Fibroblast of the aortic adventitia (primary cell): ENCODE measurements at regions not wholly inside any gene's neighbourhood (a gene's known extent, or its start where the extent isn't known, plus 50 kb on each side); places are given as distances from the start of the nearest gene placed in this dataset.

Source experiments
- DNase-seq: peaks from one replicate; pipeline ENCODE4 v3.0.0-alpha.2; 2010; ENCODE audit warnings: low read depth
- H3K4me3 ChIP-seq: 2 replicates; pipeline ENCODE4 v1.5.1; 2011; ENCODE audit warnings: low read depth, mild to moderate bottlenecking, control low read depth, low read length, moderate library complexity
- TF ChIP-seq, protein P1 (sequence below): IDR thresholded peaks from 2 replicates; pipeline ENCODE4 v1.5.1; 2011; ENCODE audit warnings: mild to moderate bottlenecking, low read length, control low read depth, inconsistent platforms; ENCODE audit not compliant: insufficient read depth

DNA sequence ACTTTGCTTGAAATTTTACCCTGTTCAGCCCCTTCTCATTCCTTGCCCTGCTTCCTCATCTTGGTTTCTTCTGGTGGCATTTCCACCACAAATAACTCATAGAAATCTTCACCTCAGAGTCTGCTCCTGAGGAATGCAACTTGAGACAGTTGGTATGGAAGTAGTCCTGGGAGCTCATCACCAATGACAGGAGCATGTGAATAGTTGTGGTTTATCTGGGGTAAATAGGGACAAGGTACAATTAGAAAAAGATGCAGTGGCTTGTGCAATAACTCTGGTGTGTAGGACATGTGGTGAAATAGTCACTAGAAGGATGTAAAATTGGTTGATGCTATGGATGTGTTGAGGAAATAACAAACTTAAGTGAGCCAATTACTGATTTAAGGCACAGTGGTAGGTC, 72.7 kb upstream of the CHRNA7 start:
- TF ChIP-seq, protein P1, sequence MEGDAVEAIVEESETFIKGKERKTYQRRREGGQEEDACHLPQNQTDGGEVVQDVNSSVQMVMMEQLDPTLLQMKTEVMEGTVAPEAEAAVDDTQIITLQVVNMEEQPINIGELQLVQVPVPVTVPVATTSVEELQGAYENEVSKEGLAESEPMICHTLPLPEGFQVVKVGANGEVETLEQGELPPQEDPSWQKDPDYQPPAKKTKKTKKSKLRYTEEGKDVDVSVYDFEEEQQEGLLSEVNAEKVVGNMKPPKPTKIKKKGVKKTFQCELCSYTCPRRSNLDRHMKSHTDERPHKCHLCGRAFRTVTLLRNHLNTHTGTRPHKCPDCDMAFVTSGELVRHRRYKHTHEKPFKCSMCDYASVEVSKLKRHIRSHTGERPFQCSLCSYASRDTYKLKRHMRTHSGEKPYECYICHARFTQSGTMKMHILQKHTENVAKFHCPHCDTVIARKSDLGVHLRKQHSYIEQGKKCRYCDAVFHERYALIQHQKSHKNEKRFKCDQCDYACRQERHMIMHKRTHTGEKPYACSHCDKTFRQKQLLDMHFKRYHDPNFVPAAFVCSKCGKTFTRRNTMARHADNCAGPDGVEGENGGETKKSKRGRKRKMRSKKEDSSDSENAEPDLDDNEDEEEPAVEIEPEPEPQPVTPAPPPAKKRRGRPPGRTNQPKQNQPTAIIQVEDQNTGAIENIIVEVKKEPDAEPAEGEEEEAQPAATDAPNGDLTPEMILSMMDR: no peak
- DNase-seq: no peak
- H3K4me3 ChIP-seq: no peak overlapping the region

DNA sequence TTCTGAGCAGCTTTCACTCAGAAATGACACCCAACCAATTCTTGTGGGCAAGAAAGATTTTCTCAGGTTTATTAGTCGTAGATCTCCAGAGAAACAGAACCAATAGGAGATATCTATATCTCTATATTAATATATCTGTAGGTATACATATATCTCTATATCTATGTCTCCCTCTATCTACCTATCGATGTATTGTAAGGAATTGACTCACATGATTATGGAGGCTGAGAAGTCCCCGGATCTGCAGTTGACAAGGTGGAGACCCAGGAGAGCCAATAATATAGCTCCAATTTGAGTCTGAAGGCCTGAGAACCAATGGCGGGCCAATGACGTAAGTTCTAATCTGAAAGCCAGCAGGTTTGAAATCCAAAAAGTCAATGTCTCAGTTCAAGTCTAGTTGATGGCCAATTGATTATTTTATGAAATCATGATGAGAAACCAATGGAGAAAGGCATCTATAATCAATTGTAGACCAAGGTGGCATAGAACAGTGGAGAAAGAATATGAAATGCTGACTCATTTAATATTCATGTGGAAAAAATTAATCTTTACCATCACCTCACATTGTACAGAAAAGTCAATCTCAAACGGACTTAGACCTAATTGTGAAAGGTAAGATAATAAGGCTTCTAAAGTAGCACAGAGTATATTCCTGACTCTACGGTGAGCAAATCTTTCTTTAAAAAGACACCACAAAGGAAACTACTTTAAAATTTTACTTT, 65.6 kb upstream of the CHRNA7 start:
- H3K4me3 ChIP-seq: no peak overlapping the region
- TF ChIP-seq, protein P1: no peak
- no peak for DNase-seq

DNA sequence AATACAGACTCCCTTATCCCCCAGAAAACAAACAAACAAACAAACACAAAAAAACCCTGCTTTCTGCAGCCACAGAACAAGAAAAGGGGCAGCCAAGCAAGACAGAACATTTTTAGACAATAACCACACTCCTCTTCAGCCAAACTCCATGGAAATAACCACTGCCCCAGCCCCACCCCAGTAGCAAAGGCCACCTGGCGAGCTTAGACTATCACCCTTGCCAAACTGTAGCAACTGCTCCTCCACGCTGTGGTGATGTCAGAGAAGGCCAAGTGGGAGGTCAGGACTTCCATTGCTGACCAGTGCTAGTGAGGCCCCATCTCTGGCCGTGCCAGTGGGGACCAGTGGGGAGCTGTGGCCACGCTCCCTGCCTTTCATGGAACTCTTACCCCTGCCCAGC, 60.3 kb upstream of the CHRNA7 start:
- no peak for DNase-seq
- H3K4me3 ChIP-seq: no peak overlapping the region
- TF ChIP-seq, protein P1: no peak

DNA sequence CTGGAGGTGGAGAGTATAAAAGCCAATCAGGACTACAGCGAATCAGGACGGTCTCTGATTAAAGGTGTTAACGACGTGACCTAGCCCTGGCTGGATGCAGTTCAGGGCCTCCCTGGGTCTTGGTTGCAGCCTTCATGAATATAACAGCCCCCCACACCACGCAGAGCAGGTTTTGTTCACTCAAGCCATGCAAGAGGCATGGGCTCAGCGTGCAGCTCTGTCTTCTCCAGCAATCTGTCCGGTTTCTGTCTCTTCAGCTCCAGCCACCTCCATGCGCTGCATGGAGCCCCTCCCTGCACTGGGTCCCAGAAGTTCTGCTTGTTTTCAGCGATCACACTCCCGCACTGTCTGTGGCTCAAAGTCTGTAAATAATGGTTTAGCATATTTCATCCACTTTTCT, 57.1 kb upstream of the CHRNA7 start:
- no peak overlapping the region for H3K4me3 ChIP-seq
- no peak for DNase-seq
- TF ChIP-seq, protein P1: no peak

DNA sequence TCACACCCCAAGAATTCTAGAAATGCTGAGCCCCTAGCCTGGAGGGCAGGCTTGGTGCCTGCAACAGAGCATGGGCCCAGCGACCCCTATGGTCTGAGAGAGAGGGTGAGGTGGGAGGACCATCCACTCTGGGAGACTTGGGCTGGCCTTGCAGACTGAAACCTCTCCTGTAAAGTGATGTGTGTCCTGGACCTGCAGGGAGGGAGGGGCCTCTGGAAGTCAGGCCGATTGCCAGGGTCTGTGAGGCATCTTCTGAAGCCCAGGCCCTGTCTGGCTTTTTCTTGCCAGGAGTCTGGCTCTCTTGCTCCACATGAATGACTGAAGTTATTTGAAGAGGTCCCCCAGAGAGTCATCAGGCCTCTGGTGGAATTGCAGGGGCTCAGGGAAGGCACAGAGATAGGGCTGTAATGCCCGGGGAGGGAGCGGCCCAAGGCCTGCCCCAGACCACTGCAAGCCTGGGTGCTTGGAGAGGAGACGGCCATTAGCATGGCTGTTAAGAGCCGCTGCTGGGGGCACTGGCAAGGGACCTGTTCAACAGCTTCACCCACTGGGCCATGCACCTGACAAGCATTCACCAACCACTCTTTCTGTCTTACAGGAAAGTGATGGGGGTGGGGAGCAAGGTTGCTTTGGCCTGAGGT, 56.0 kb upstream of the CHRNA7 start:
- TF ChIP-seq, protein P1: no peak
- H3K4me3 ChIP-seq: no peak overlapping the region
- no peak for DNase-seq

DNA sequence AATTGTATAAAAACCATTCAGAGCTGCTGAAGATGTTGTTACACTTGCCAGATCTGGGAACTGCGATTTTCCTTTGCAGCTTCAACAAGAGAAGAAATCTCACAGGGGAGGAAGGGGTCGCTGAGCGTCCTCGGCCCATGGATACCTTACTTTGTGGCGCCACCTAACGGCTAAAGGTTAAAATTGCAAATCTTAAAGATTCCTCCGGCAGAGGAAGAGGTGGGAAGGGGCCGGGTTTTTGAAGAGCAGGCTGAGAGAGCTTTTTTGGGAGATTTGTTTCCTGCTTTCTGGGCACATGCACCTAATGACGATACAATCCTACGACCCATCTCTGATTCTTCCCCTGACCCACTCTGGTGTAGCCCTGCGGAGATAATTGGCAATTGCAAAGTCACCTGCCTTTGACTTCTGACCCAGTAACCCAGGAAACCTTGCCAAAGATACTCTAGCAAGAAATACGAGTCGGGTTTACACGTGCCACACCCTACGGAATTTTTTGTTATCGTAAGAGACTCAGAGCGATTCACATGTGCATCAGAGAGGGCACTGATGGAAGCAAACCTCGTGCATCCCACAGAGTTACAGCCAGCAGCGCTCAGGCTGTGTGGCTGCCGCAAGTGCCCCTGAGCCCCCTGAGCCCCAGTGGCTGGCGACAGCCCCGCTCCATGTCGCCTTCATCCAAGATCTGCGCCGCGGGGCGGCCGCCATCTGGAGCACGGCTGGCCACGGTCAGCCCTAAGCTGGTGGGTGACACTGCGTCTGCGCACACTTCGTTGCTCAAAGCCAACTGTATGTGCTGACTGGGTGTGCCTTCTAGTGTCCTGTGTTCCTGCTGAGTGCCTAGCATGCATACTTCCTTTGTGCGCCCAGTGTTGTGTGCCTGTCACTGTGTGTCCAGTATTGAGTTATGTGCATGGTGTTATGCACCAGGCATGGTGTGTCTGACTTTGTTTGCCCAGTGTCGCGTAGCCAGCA, 55.2 kb upstream of the CHRNA7 start:
- no peak overlapping the region for H3K4me3 ChIP-seq
- peak; percentile 10 for DNase-seq
- TF ChIP-seq, protein P1: peak; percentile 52
